Loucy (cell line): ENCODE measurements at regions not wholly inside any gene's neighbourhood (a gene's known extent, or its start where the extent isn't known, plus 50 kb on each side); places are given as distances from the start of the nearest gene placed in this dataset.

ENCODE experiments used
- H2AFZ ChIP-seq: fragments of 200-600 bp; sonication (generic); 2 replicates; pipeline ENCODE4 v1.6.0; 2016; ENCODE audit warnings: antibody characterized with exemption, mild to moderate bottlenecking, low read length, moderate library complexity
- H3F3A ChIP-seq: fragments of 200-600 bp; 2 replicates; pipeline ENCODE4 v1.6.0; 2016; ENCODE audit warnings: antibody characterized with exemption, low read depth, mild to moderate bottlenecking
- H3K27me3 ChIP-seq: fragments of 200-600 bp; sonication (generic); 2 replicates; pipeline ENCODE4 v1.6.1; 2014; ENCODE audit warnings: low read length, mild to moderate bottlenecking; ENCODE audit not compliant: insufficient read depth, poor library complexity, severe bottlenecking
- H3K36me3 ChIP-seq: fragments of 200-600 bp; sonication (generic); 2 replicates; pipeline ENCODE4 v1.6.1; 2016; ENCODE audit warnings: low read length; ENCODE audit not compliant: insufficient read depth
- H3K4me1 ChIP-seq: fragments of 200-600 bp; sonication (generic); 2 replicates; pipeline ENCODE4 v1.5.1; 2014; ENCODE audit warnings: low read length, mild to moderate bottlenecking; ENCODE audit not compliant: insufficient read depth, poor library complexity, severe bottlenecking
- H3K4me2 ChIP-seq: fragments of 200-600 bp; sonication (generic); 2 replicates; pipeline ENCODE4 v1.6.0; 2014; ENCODE audit warnings: antibody characterized with exemption, low read length, low read depth, mild to moderate bottlenecking; ENCODE audit not compliant: poor library complexity, severe bottlenecking
- H3K4me3 ChIP-seq: fragments of 200-600 bp; sonication (generic); 2 replicates; pipeline ENCODE4 v1.5.1; 2014; ENCODE audit warnings: low read length, mild to moderate bottlenecking, mixed read lengths; ENCODE audit not compliant: poor library complexity, severe bottlenecking
- H3K79me2 ChIP-seq: fragments of 200-600 bp; sonication (generic); 2 replicates; pipeline ENCODE4 v1.6.1; 2014; ENCODE audit warnings: low read length; ENCODE audit not compliant: insufficient read depth
- H3K9ac ChIP-seq: fragments of 200-600 bp; sonication (generic); 2 replicates; pipeline ENCODE4 v1.6.0; 2014; ENCODE audit warnings: mild to moderate bottlenecking, low read depth, low read length, moderate library complexity; ENCODE audit not compliant: poor library complexity, severe bottlenecking
- H3K9me2 ChIP-seq: fragments of 200-600 bp; sonication (generic); replicated peaks from 2 replicates; pipeline ENCODE4 v1.6.1; 2016; ENCODE audit warnings: low read depth, low read length, mixed read lengths
- H3K9me3 ChIP-seq: fragments of 200-600 bp; sonication (generic); 2 replicates; pipeline ENCODE4 v1.6.1; 2014; ENCODE audit warnings: mild to moderate bottlenecking, antibody characterized with exemption, low read length, low read depth; ENCODE audit not compliant: insufficient read depth
- H4K20me1 ChIP-seq: fragments of 200-600 bp; sonication (generic); 2 replicates; pipeline ENCODE4 v1.6.0; 2014; ENCODE audit warnings: antibody characterized with exemption, low read length, mild to moderate bottlenecking; ENCODE audit not compliant: insufficient read depth, poor library complexity, severe bottlenecking
- CTCF ChIP-seq: fragments of 200-600 bp; sonication (generic); conservative IDR thresholded peaks from 2 replicates; pipeline ENCODE4 v1.5.1; 2014; ENCODE audit warnings: mild to moderate bottlenecking, antibody characterized with exemption, low read length
- EZH2phosphoT487 ChIP-seq: fragments of 200-600 bp; IDR thresholded peaks from 2 replicates; pipeline ENCODE4 v1.6.1; 2018; ENCODE audit warnings: antibody characterized with exemption, mild to moderate bottlenecking, moderate library complexity, borderline replicate concordance

GRCh38 chr20:23223908-23224580 lies 126.5 kb upstream of the NXT1 start:
- Histone ChIP-seq H3F3A (no peaks in the 10 kb centered on the region), H3K4me1 (no peaks in the 10 kb centered on the region), H2AFZ (no peak overlapping the region), H3K36me3 (no peaks in the 10 kb centered on the region), H3K79me2 (no peaks in the 10 kb centered on the region), H3K9me3 (peaks cover 10% of the 10 kb centered on the region; the same call in 1 of the 2 replicates), H3K4me2 (no peak overlapping the region), H4K20me1 (no peaks in the 10 kb centered on the region), H3K4me3 (no peak overlapping the region), H3K27me3 (peaks cover 5% of the 10 kb centered on the region), H3K9me2 (no peaks in the 10 kb centered on the region), H3K9ac (no peak overlapping the region)
- TF ChIP-seq EZH2phosphoT487 (no peak), CTCF (no peak)

DNA sequence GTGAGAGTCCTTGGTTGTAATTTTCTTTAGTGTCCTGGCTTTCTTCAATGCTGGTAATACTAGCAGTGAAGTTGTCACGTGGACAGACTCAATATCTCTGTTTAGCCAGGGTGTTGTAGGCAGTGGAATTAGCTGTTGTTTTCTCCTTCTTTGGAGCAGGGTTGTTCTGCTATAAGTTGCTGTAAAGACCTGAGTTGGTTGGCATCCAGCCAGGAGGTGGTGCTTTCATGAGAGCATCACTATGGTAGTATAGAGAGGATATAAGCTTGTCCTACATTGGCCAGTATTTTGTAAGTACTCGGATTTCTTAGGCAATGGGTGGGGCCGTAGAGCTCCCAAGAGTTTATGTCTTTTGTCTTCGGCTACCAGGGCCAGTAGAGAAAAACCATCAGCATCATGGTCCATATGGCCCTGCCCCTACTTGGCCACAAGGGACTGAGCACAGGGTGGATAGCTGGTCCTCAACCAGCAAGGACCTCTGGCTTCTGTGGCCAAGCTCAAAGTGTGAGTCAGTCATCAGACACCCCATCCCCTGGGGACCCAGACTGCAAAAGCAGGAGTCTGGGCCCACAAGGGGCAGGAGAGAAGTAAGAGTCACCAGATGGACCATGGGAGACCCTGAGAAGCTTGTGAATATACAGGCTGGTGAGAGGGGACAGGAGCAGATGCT lies 127.9 kb upstream of the NXT1 start:
- H3K4me3 ChIP-seq: no peak overlapping the region
- no peaks in the 10 kb centered on the region for H3K79me2 ChIP-seq
- H3K9ac ChIP-seq: no peak overlapping the region
- H2AFZ ChIP-seq: no peak overlapping the region
- H4K20me1 ChIP-seq: no peaks in the 10 kb centered on the region
- no peaks in the 10 kb centered on the region for H3K36me3 ChIP-seq
- no peaks in the 10 kb centered on the region for H3K27me3 ChIP-seq
- no peaks in the 10 kb centered on the region for H3K4me1 ChIP-seq
- TF ChIP-seq EZH2phosphoT487: no peak
- TF ChIP-seq CTCF: no peak
- H3K9me2 ChIP-seq: no peaks in the 10 kb centered on the region
- H3K4me2 ChIP-seq: no peak overlapping the region
- peaks cover 10% of the 10 kb centered on the region; the same call in 1 of the 2 replicates for H3K9me3 ChIP-seq
- no peaks in the 10 kb centered on the region for H3F3A ChIP-seq

GRCh38 chr20:23217023-23217422 lies 130.9 kb upstream of the CD93 start:
- Histone ChIP-seq H3K79me2 (no peaks in the 10 kb centered on the region), H4K20me1 (no peaks in the 10 kb centered on the region), H2AFZ (no peak overlapping the region), H3K4me1 (no peaks in the 10 kb centered on the region), H3K9me2 (no peaks in the 10 kb centered on the region), H3K4me3 (no peak overlapping the region), H3K4me2 (no peak overlapping the region), H3K9ac (no peak overlapping the region), H3K9me3 (peaks cover 5% of the 10 kb centered on the region; the same call in 1 of the 2 replicates), H3F3A (no peaks in the 10 kb centered on the region), H3K36me3 (no peaks in the 10 kb centered on the region), H3K27me3 (no peaks in the 10 kb centered on the region)
- TF ChIP-seq EZH2phosphoT487: no peak
- TF ChIP-seq CTCF: no peak
